Osteocyte (in vitro differentiated cells): ENCODE measurements at regions not wholly inside any gene's neighbourhood (a gene's known extent, or its start where the extent isn't known, plus 50 kb on each side); places are given as distances from the start of the nearest gene placed in this dataset.

ENCODE experiments used
- DNase-seq: peaks from one replicate; pipeline ENCODE4 v3.0.0; 2021; ENCODE audit warnings: mixed read lengths; ENCODE audit not compliant: unreplicated experiment; ENCODE audit errors: extremely low spot score
- H3K27ac Mint-ChIP-seq: one replicate; pipeline ENCODE4 v1.8.0; 2021; ENCODE audit warnings: mild to moderate bottlenecking, mixed read lengths; ENCODE audit not compliant: unreplicated experiment
- H3K27me3 Mint-ChIP-seq: one replicate; pipeline ENCODE4 v1.8.0; 2021; ENCODE audit warnings: mixed read lengths; ENCODE audit not compliant: unreplicated experiment
- H3K36me3 Mint-ChIP-seq: one replicate; pipeline ENCODE4 v1.8.0; 2021; ENCODE audit warnings: mixed read lengths; ENCODE audit not compliant: unreplicated experiment
- H3K4me1 Mint-ChIP-seq: one replicate; pipeline ENCODE4 v1.8.0; 2021; ENCODE audit warnings: mixed read lengths; ENCODE audit not compliant: unreplicated experiment
- H3K4me3 Mint-ChIP-seq: one replicate; pipeline ENCODE4 v1.8.0; 2021; ENCODE audit warnings: mild to moderate bottlenecking, moderate library complexity, mixed read lengths; ENCODE audit not compliant: unreplicated experiment
- H3K9me3 Mint-ChIP-seq: one replicate; pipeline ENCODE4 v1.8.0; 2021; ENCODE audit warnings: mixed read lengths; ENCODE audit not compliant: unreplicated experiment
- TF ChIP-seq, protein P1 (sequence below): fragments of 200-600 bp; sonication (generic); IDR thresholded peaks from 2 replicates; pipeline ENCODE4 v1.5.0; 2021; ENCODE audit warnings: antibody characterized with exemption, mild to moderate bottlenecking, moderate library complexity

- Mint-ChIP-seq H3K4me3 (no peak overlapping the region), H3K9me3 (peaks cover 3% of the 10 kb centered on the region), H3K36me3 (no peaks in the 10 kb centered on the region), H3K27me3 (no peaks in the 10 kb centered on the region), H3K27ac (no peak overlapping the region), H3K4me1 (no peaks in the 10 kb centered on the region)
- no peak for DNase-seq
- TF ChIP-seq, protein P1, sequence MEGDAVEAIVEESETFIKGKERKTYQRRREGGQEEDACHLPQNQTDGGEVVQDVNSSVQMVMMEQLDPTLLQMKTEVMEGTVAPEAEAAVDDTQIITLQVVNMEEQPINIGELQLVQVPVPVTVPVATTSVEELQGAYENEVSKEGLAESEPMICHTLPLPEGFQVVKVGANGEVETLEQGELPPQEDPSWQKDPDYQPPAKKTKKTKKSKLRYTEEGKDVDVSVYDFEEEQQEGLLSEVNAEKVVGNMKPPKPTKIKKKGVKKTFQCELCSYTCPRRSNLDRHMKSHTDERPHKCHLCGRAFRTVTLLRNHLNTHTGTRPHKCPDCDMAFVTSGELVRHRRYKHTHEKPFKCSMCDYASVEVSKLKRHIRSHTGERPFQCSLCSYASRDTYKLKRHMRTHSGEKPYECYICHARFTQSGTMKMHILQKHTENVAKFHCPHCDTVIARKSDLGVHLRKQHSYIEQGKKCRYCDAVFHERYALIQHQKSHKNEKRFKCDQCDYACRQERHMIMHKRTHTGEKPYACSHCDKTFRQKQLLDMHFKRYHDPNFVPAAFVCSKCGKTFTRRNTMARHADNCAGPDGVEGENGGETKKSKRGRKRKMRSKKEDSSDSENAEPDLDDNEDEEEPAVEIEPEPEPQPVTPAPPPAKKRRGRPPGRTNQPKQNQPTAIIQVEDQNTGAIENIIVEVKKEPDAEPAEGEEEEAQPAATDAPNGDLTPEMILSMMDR: no peak
Measured at GRCh38 chr5:91670122-91670521, 287.0 kb upstream of the ARRDC3 start.

GRCh38 chr5:91668261-91668660, 285.1 kb upstream of the ARRDC3 start:
- Mint-ChIP-seq H3K9me3 (peaks cover 3% of the 10 kb centered on the region), H3K27me3 (no peaks in the 10 kb centered on the region), H3K36me3 (no peaks in the 10 kb centered on the region), H3K27ac (no peak overlapping the region), H3K4me1 (no peaks in the 10 kb centered on the region), H3K4me3 (no peak overlapping the region)
- TF ChIP-seq, protein P1: no peak
- no peak for DNase-seq

- Mint-ChIP-seq H3K9me3 (peaks cover 44% of the 10 kb centered on the region), H3K36me3 (peaks cover 1% of the 10 kb centered on the region)
Measured at GRCh38 chr5:91652678-91653077, 269.6 kb upstream of the ARRDC3 start.

DNA sequence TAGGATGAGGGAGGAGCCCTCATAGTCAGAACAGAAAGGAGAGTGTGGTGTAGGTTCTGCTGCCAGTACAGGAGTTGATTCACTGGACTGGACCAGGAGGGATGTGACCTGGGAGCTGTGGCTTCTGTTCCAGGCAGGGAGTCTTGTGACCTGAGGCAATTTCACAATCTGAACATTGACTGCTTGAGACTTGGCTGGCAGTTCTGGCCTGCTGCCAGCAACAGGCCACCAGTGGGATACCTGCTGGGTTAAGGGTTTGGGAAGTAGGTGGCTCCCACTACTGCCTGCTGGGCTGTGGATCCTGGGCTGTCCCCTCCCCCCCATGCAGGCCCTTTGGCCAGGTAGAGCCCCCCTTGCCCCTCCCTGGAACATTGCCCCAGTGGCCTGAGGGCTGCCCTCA, 268.6 kb upstream of the ARRDC3 start:
- H3K4me1 Mint-ChIP-seq: no peaks in the 10 kb centered on the region
- H3K36me3 Mint-ChIP-seq: peaks cover 1% of the 10 kb centered on the region
- H3K27me3 Mint-ChIP-seq: no peaks in the 10 kb centered on the region
- no peak overlapping the region for H3K27ac Mint-ChIP-seq
- H3K9me3 Mint-ChIP-seq: peaks cover 35% of the 10 kb centered on the region
- no peak overlapping the region for H3K4me3 Mint-ChIP-seq
- TF ChIP-seq, protein P1: no peak
- DNase-seq: no peak

More at GRCh38 chr5:91652678-91653077, 269.6 kb upstream of the ARRDC3 start:
- TF ChIP-seq, protein P1: no peak
- DNase-seq: no peak
- no peak overlapping the region for H3K27ac Mint-ChIP-seq
- H3K4me3 Mint-ChIP-seq: no peak overlapping the region
- no peaks in the 10 kb centered on the region for H3K27me3 Mint-ChIP-seq
- H3K4me1 Mint-ChIP-seq: no peaks in the 10 kb centered on the region

DNA sequence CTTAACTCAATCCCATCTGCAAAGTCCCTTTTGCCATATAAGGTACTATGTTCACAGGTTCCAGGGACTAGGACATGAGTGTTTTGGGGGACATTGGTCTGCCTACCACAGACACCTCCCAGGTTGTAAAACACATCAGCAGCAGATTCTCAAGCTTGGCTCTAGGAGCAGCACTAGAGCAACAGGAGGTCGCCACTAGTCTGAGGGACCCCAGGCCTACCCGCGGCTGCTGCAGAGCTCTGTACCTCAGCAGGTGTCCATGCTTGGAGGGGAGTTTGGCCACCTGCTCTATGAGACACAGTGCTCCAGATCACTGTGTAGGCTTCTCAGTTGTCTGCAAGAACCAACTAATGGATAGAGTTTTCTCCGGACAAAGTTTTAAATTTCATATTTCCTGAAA, 262.2 kb upstream of the ARRDC3 start:
- DNase-seq: no peak
- H3K4me3 Mint-ChIP-seq: no peak overlapping the region
- H3K27ac Mint-ChIP-seq: no peak overlapping the region
- no peaks in the 10 kb centered on the region for H3K27me3 Mint-ChIP-seq
- TF ChIP-seq, protein P1: no peak
- H3K36me3 Mint-ChIP-seq: peaks cover 1% of the 10 kb centered on the region
- H3K9me3 Mint-ChIP-seq: peaks cover 3% of the 10 kb centered on the region
- peaks cover 24% of the 10 kb centered on the region for H3K4me1 Mint-ChIP-seq
